WERI-Rb-1 (cell line): ENCODE measurements at regions not wholly inside any gene's neighbourhood (a gene's known extent, or its start where the extent isn't known, plus 50 kb on each side); places are given as distances from the start of the nearest gene placed in this dataset.

Experiments used
- DNase-seq: peaks from one replicate; pipeline ENCODE4 v3.0.0-alpha.2; 2020
- H3K27ac ChIP-seq: fragments of 250-450 bp; sonication (Bioruptor Pico); 2 replicates; pipeline ENCODE4 v1.5.1; 2020; ENCODE audit warnings: mild to moderate bottlenecking, moderate library complexity
- H3K27me3 ChIP-seq: fragments of 250-450 bp; sonication (Bioruptor Pico); 2 replicates; pipeline ENCODE4 v1.5.1; 2021; ENCODE audit warnings: mild to moderate bottlenecking, low read depth, moderate library complexity; ENCODE audit not compliant: insufficient read depth, severe bottlenecking
- H3K36me3 ChIP-seq: fragments of 250-450 bp; sonication (Bioruptor Pico); 2 replicates; pipeline ENCODE4 v1.5.1; 2020; ENCODE audit warnings: mild to moderate bottlenecking, moderate library complexity
- H3K4me3 ChIP-seq: 2 replicates; pipeline ENCODE4 v1.5.1; 2011; ENCODE audit warnings: low read depth, mild to moderate bottlenecking, control low read depth, low read length
- H3K9me3 ChIP-seq: fragments of 250-450 bp; sonication (Bioruptor Pico); 2 replicates; pipeline ENCODE4 v1.5.1; 2021; ENCODE audit warnings: mild to moderate bottlenecking, moderate library complexity; ENCODE audit not compliant: severe bottlenecking
- TF ChIP-seq, protein P1 (sequence below): IDR thresholded peaks from 2 replicates; pipeline ENCODE4 v1.5.1; 2011; ENCODE audit warnings: low read depth, mild to moderate bottlenecking, control low read depth, inconsistent platforms, low read length

DNA sequence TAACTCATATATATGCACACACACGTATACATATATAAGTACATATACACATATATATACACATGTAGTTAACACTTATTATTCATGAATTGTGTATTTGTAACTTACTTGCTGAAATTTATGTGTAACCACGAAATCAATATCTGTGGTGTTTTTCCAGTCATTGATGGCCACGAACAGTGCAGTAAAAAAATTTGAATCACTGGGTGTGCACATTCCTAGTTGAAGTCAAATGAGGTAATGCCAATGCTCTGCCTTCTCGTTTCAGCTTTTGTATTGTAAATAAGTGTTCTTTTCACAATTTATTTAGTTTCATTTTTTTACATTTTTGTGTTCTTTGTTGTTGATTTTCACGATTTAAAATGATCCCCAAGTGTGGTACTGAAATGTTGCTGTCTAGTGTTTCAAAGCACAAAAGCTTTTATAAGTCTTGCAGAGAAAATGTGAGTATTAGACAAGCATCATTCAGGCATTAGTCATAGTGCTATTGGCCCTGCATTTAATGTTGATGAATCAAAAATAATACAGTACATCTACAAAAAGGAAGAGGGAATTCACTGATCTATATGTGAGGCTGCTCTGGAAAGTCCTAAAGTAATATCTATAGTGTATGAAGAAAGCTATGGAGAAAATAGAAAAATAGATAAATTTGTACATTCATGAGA lies 419.0 kb downstream of the DSC3 start:
- no peaks in the 10 kb centered on the region for H3K36me3 ChIP-seq
- DNase-seq: no peak
- no peaks in the 10 kb centered on the region for H3K9me3 ChIP-seq
- H3K27me3 ChIP-seq: no peaks in the 10 kb centered on the region
- no peak overlapping the region for H3K4me3 ChIP-seq
- H3K27ac ChIP-seq: no peak overlapping the region
- TF ChIP-seq, protein P1, sequence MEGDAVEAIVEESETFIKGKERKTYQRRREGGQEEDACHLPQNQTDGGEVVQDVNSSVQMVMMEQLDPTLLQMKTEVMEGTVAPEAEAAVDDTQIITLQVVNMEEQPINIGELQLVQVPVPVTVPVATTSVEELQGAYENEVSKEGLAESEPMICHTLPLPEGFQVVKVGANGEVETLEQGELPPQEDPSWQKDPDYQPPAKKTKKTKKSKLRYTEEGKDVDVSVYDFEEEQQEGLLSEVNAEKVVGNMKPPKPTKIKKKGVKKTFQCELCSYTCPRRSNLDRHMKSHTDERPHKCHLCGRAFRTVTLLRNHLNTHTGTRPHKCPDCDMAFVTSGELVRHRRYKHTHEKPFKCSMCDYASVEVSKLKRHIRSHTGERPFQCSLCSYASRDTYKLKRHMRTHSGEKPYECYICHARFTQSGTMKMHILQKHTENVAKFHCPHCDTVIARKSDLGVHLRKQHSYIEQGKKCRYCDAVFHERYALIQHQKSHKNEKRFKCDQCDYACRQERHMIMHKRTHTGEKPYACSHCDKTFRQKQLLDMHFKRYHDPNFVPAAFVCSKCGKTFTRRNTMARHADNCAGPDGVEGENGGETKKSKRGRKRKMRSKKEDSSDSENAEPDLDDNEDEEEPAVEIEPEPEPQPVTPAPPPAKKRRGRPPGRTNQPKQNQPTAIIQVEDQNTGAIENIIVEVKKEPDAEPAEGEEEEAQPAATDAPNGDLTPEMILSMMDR: no peak

DNA sequence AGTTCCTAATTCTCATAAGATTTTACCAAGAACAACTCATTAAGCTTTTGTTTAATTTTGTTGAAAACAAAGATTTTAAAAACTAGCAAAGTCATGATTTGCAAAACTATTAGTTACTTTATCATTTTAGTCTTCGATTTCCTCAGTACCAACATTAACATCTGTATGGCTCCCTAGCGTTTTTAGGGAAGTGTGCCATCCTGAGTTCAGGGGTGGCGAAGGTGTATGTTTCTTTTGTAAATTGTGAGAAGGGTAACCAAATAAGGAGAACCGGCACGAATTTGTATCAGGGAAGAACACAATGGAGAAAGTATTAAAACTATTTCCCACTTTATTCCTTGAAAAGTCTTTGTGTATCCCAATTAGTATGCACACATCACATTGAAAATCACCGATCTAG lies 419.9 kb downstream of the DSC3 start:
- H3K4me3 ChIP-seq: no peak overlapping the region
- no peaks in the 10 kb centered on the region for H3K36me3 ChIP-seq
- TF ChIP-seq, protein P1: no peak
- H3K27ac ChIP-seq: no peak overlapping the region
- no peaks in the 10 kb centered on the region for H3K27me3 ChIP-seq
- no peaks in the 10 kb centered on the region for H3K9me3 ChIP-seq
- no peak for DNase-seq

DNA sequence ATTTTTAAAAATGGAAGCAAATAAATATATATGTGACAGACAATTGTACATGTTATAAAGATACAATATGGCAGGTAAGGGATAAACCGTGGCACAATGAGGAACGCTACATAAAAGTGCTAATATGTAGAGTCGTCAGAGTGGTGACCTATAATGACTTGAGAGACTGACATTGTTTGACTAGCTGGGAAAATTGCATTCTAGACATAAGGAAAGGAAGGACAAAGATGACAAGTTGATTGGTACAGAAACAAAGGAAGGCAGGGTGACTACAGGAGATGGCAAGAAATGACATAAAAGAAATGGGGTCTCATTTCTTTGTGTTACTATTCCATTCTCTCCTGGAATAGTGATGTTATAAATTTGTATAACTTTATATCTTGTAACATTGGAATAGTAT lies 420.4 kb downstream of the DSC3 start:
- Histone ChIP-seq H3K27ac (no peak overlapping the region), H3K4me3 (no peak overlapping the region), H3K36me3 (no peaks in the 10 kb centered on the region), H3K27me3 (no peaks in the 10 kb centered on the region), H3K9me3 (no peaks in the 10 kb centered on the region)
- TF ChIP-seq, protein P1: no peak
- no peak for DNase-seq

DNA sequence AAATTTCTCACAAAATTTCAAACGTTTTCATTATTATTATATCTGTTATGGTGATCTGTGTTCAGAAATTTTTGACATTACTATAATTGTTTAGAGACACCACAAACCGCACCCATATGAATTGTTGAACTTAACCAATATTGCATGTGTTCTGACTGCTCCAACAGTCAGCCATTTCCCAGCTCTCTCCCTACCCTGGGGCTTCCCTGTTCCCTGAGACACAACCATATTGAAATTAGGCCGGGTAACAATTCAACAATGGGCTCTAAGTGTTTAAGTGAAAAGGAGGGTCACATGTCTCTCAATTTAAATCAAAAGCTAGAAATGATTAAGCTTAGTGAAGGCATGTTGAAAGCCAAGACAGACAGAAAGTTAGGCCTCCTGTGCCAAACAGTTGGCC lies 424.0 kb downstream of the DSC3 start:
- Histone ChIP-seq H3K27ac (no peak overlapping the region), H3K9me3 (no peaks in the 10 kb centered on the region), H3K27me3 (no peaks in the 10 kb centered on the region), H3K4me3 (no peak overlapping the region), H3K36me3 (no peaks in the 10 kb centered on the region)
- TF ChIP-seq, protein P1: no peak
- DNase-seq: no peak

DNA sequence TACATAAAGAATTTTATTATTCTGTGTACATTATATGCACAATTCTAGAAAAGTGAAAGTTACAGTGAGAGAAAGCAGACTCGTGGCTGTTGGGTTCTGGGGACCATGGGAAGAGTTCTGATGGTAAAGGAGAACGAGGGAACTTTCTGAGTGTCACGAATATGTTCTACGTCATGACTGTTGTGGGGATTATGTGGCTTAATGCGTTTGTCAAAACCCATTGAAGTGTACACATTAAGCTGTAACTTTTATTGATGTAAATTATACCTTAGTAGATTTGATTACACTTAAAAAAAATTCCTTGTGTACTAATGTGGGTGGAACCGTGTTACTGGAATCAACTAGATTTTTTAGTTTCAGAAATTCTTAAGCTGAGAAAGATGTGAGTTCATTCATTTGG lies 426.1 kb downstream of the DSC3 start:
- Histone ChIP-seq H3K27me3 (no peaks in the 10 kb centered on the region), H3K36me3 (no peaks in the 10 kb centered on the region), H3K4me3 (no peak overlapping the region), H3K27ac (no peak overlapping the region), H3K9me3 (no peaks in the 10 kb centered on the region)
- TF ChIP-seq, protein P1: no peak
- no peak for DNase-seq

DNA sequence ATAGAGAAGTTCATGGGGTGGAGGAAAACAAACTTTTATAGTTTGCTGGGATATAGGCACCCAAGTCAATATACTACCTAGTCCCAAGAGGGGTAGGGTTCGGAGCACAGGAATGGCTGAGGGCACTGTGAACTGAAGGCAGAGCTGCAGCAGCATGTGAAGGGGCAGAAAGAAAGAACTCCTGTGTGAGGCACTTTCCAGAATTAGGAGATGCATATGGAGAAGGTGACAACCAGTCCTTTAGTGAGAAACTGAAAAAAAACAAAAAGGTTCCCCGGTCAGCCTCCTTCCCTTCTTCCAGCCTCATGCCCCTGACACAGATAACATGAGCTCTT lies 429.1 kb downstream of the DSC3 start:
- Histone ChIP-seq H3K27me3 (no peaks in the 10 kb centered on the region), H3K27ac (no peak overlapping the region), H3K36me3 (no peaks in the 10 kb centered on the region), H3K9me3 (no peaks in the 10 kb centered on the region), H3K4me3 (no peak overlapping the region)
- DNase-seq: no peak
- TF ChIP-seq, protein P1: no peak
